ENCODE measurements at regions not wholly inside any gene's neighbourhood (a gene's known extent, or its start where the extent isn't known, plus 50 kb on each side); places are given as distances from the start of the nearest gene placed in this dataset.

- no peaks in the 10 kb centered on the region for H3K9me3 ChIP-seq (ENCODE audit: control insufficient read depth, insufficient read depth, low read depth, low read length)
- H3K27ac ChIP-seq (ENCODE audit: low read length): no peak overlapping the region
- intact Hi-C loops (cut with micrococcal nuclease; ENCODE audit: unreplicated experiment): no loop called here
- no TSS peak for BruUV-seq (replicated peaks)
- ChIA-PET POLR2A (no interaction called here), CTCF (no interaction called here)
- H3K27me3 ChIP-seq (ENCODE audit: control insufficient read depth, insufficient read depth, low read length): no peaks in the 10 kb centered on the region
- in situ Hi-C loops (cut with HindIII; ENCODE audit: low pct_unique_long_range_greater_than_20kb, low sequenced_read_pairs): no loop called here
- no peak overlapping the region for H3K4me3 ChIP-seq (ENCODE audit: low read depth in 2 of 2, low read length in 2 of 2)
- no peaks in the 10 kb centered on the region for H3K36me3 ChIP-seq (ENCODE audit: control insufficient read depth, insufficient read depth, low read length)
- DNase-seq (ENCODE audit: low read depth, low spot score) (no peak), ATAC-seq (0 out of 2 replicates have a peak, but pooled peaks have one; percentile 69)
- TF ChIP-seq, protein P1, sequence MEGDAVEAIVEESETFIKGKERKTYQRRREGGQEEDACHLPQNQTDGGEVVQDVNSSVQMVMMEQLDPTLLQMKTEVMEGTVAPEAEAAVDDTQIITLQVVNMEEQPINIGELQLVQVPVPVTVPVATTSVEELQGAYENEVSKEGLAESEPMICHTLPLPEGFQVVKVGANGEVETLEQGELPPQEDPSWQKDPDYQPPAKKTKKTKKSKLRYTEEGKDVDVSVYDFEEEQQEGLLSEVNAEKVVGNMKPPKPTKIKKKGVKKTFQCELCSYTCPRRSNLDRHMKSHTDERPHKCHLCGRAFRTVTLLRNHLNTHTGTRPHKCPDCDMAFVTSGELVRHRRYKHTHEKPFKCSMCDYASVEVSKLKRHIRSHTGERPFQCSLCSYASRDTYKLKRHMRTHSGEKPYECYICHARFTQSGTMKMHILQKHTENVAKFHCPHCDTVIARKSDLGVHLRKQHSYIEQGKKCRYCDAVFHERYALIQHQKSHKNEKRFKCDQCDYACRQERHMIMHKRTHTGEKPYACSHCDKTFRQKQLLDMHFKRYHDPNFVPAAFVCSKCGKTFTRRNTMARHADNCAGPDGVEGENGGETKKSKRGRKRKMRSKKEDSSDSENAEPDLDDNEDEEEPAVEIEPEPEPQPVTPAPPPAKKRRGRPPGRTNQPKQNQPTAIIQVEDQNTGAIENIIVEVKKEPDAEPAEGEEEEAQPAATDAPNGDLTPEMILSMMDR (IDR thresholded peaks at IDR 0.05): peak; percentile 60
- TF ChIP-seq REST (IDR thresholded peaks at IDR 0.05; ENCODE audit: insufficient read depth in 1 of 2, low read depth in 2 of 2, low read length in 1 of 2) (no peak), POLR2AphosphoS5 (IDR thresholded peaks at IDR 0.05; ENCODE audit: low read depth, low read length) (no peak)
- H3K4me1 ChIP-seq (ENCODE audit: control insufficient read depth, insufficient read depth, low read length): no peaks in the 10 kb centered on the region
These were observed 136.7 kb upstream of the SPHKAP start for GRCh38 chr2:228318218-228318617.

DNA sequence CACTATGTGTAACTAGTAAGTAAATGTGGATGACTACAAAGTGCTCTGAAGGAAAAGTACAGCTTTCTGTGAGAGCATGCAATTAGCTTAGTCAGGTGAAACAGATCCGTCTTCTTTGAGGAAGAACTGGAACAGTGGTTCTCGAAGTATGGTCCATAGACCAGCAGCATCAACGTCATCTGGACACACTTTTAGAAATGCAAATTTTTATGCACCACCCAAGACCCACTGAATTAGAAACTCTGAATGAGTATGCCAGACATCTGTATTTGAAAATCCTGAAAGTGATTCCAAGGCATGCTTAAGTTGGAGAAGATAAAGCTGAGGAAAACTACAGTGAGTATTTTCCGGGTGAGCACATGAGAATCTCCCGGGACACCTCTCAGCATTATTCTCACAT is 130.7 kb upstream of the SPHKAP start:
- BruUV-seq (replicated peaks): no TSS peak
- no peaks in the 10 kb centered on the region for H3K36me3 ChIP-seq (ENCODE audit: control insufficient read depth, insufficient read depth, low read length)
- ChIA-PET CTCF (no interaction called here), POLR2A (no interaction called here)
- DNase-seq (ENCODE audit: low read depth, low spot score): no peak
- H3K27ac ChIP-seq (ENCODE audit: low read length): no peak overlapping the region
- no peaks in the 10 kb centered on the region for H3K27me3 ChIP-seq (ENCODE audit: control insufficient read depth, insufficient read depth, low read length)
- H3K4me1 ChIP-seq (ENCODE audit: control insufficient read depth, insufficient read depth, low read length): no peaks in the 10 kb centered on the region
- TF ChIP-seq SIN3A (IDR thresholded peaks at IDR 0.05; ENCODE audit: borderline replicate concordance, insufficient read depth, low read depth, low read length) (no peak), REST (IDR thresholded peaks at IDR 0.05; ENCODE audit: insufficient read depth in 1 of 2, low read depth in 2 of 2, low read length in 1 of 2) (no peak), TCF7L2 (IDR thresholded peaks at IDR 0.05; ENCODE audit: low read depth, low read length) (no peak), POLR2AphosphoS5 (IDR thresholded peaks at IDR 0.05; ENCODE audit: low read depth, low read length) (no peak)
- TF ChIP-seq, protein P1 (IDR thresholded peaks at IDR 0.05): no peak
- no peak for ATAC-seq
- no peaks in the 10 kb centered on the region for H3K9me3 ChIP-seq (ENCODE audit: control insufficient read depth, insufficient read depth, low read depth, low read length)
- H3K4me3 ChIP-seq (ENCODE audit: low read depth in 2 of 2, low read length in 2 of 2): no peak overlapping the region
- intact Hi-C loops (cut with micrococcal nuclease; ENCODE audit: unreplicated experiment) (no loop called here), in situ Hi-C loops (cut with HindIII; ENCODE audit: low pct_unique_long_range_greater_than_20kb, low sequenced_read_pairs) (no loop called here)

Measured in Panc1 (cell line).